Neural crest cell (in vitro differentiated cells): ENCODE measurements at regions not wholly inside any gene's neighbourhood (a gene's known extent, or its start where the extent isn't known, plus 50 kb on each side); places are given as distances from the start of the nearest gene placed in this dataset.

Experiments used
- DNase-seq: peaks from one replicate; pipeline ENCODE4 v3.0.0; 2021; ENCODE audit warnings: low read depth, mixed read lengths, low spot score
- H3K27ac Mint-ChIP-seq: one replicate; pipeline ENCODE4 v1.8.0; 2021; ENCODE audit warnings: mild to moderate bottlenecking, mixed read lengths; ENCODE audit not compliant: unreplicated experiment
- H3K27me3 Mint-ChIP-seq: 2 replicates; pipeline ENCODE4 v1.8.0; 2021; ENCODE audit warnings: low read depth, mild to moderate bottlenecking, mixed read lengths
- H3K36me3 Mint-ChIP-seq: 2 replicates; pipeline ENCODE4 v1.8.0; 2021; ENCODE audit warnings: low read depth, mild to moderate bottlenecking, mixed read lengths
- H3K4me1 Mint-ChIP-seq: 2 replicates; pipeline ENCODE4 v1.8.0; 2021; ENCODE audit warnings: mixed read lengths
- H3K4me3 Mint-ChIP-seq: one replicate; pipeline ENCODE4 v1.8.0; 2021; ENCODE audit warnings: mild to moderate bottlenecking, mixed read lengths
- H3K9me3 Mint-ChIP-seq: 2 replicates; pipeline ENCODE4 v1.8.0; 2021; ENCODE audit warnings: mixed read lengths
- CTCF ChIP-seq: fragments of 200-600 bp; sonication (generic); conservative IDR thresholded peaks from 2 replicates; pipeline ENCODE4 v1.5.0; 2021; ENCODE audit warnings: antibody characterized with exemption, mild to moderate bottlenecking

DNA sequence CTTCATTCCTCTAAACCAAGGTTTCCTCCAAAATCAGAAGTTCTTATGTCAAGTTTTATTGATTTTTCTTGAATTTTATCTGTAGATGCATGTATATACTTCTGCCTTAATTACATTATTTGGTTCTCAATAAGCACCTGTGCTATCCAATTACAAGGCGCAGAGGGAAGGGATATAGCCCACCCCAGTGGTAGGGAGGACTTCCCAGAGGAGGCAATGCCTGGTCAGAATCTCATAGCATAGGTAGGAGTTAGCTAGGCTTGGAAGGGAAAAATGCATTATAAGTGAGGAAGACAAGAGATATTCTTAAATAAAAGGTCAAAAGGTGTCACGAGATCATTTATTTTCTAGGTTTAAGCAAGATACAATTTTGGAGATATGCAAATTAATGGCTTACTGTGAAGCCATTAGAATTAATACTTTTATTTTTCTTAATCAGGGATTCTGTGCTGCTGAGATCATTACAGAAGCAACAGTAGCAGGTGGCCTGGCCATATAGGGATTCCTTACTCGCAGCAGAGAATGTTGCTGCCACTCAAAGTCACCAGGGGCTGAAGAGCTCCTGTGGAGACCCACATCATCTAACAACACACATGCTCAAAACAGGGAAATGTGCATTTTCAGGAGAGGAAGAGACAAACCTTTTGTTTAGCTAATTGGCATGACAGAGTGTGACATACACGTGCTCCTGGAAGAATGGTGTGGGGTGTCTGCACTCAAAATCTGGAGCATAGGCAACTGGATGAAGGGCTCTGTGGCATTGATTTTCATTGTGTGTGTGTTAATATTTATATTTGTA is 178.3 kb downstream of the ATG4C start:
- TF ChIP-seq CTCF, result no peak
- Mint-ChIP-seq H3K27me3 (peaks cover 7% of the 10 kb centered on the region), H3K4me1 (peaks cover 23% of the 10 kb centered on the region), H3K9me3 (no peaks in the 10 kb centered on the region), H3K27ac (no peak overlapping the region), H3K4me3 (no peak overlapping the region), H3K36me3 (no peaks in the 10 kb centered on the region)
- no peak for DNase-seq

- Mint-ChIP-seq H3K27me3 (peaks cover 7% of the 10 kb centered on the region), H3K9me3 (no peaks in the 10 kb centered on the region), H3K36me3 (no peaks in the 10 kb centered on the region), H3K4me3 (no peak overlapping the region), H3K27ac (peak overlapping the region; percentile 57), H3K4me1 (peaks cover 23% of the 10 kb centered on the region)
- TF ChIP-seq CTCF, result peak; percentile 74
- peak; percentile 64 for DNase-seq
Measured at GRCh38 chr1:62962901-62963776, 179.2 kb downstream of the ATG4C start.

DNA sequence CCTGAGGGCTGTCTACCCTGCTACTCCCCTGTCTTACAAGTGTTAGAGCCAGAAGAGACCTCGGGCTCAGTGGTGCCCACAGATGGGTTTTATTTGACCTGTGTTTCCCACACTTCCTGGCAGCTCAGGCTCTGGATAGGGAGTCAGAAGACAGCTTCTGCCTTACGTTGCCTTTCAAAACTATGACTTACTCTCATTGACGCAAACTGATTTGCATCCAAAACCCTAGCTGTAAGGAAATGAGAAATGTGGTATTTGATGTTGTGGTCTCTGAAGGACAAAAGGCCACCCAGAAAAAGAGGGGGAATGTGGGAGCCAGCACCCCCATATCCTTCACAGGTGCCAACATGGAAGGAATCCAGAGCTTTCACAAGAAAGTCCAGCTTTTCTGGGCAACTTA is 180.2 kb downstream of the ATG4C start:
- no peaks in the 10 kb centered on the region for H3K9me3 Mint-ChIP-seq
- H3K27ac Mint-ChIP-seq, result no peak overlapping the region
- peaks cover 23% of the 10 kb centered on the region for H3K4me1 Mint-ChIP-seq
- H3K27me3 Mint-ChIP-seq, result peaks cover 7% of the 10 kb centered on the region
- H3K36me3 Mint-ChIP-seq, result no peaks in the 10 kb centered on the region
- TF ChIP-seq CTCF, result no peak
- H3K4me3 Mint-ChIP-seq, result no peak overlapping the region
- no peak for DNase-seq

- Mint-ChIP-seq H3K9me3 (no peaks in the 10 kb centered on the region), H3K4me1 (peaks cover 14% of the 10 kb centered on the region), H3K27ac (no peak overlapping the region), H3K36me3 (no peaks in the 10 kb centered on the region), H3K27me3 (peaks cover 10% of the 10 kb centered on the region), H3K4me3 (no peak overlapping the region)
- TF ChIP-seq CTCF, result no peak
- no peak for DNase-seq
Measured at GRCh38 chr1:62967031-62967430, 183.1 kb downstream of the ATG4C start.

DNA sequence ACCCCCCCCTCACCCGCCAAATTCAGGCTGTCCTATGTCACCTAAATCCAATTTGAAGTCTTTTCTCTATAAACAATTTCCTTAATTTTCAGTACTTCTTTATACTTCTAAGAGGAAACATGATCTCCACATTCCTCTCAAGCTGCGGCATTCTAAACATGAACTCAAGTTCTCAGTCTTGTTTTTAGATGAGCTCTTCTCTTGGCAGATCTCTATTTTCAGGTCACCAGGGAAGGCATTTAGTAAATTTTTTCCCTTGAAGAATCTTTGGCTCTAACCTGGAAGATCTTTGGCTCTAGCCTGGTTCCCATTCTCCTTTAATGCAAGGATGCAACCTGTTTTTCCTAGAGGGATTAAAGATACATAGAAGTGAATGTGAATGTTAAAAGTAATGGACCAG is 193.4 kb downstream of the ATG4C start:
- TF ChIP-seq CTCF, result no peak
- H3K36me3 Mint-ChIP-seq, result no peaks in the 10 kb centered on the region
- no peaks in the 10 kb centered on the region for H3K9me3 Mint-ChIP-seq

More for the DNA sequence above, 193.4 kb downstream of the ATG4C start:
- no peak for DNase-seq
- Mint-ChIP-seq H3K4me3 (no peak overlapping the region), H3K27me3 (peaks cover 17% of the 10 kb centered on the region), H3K27ac (no peak overlapping the region), H3K4me1 (peaks cover 31% of the 10 kb centered on the region)
